ENCODE measurements at regions not wholly inside any gene's neighbourhood (a gene's known extent, or its start where the extent isn't known, plus 50 kb on each side); places are given as distances from the start of the nearest gene placed in this dataset.
A peak's percentile ranks its signal among the peaks of the same experiment; 100 is the strongest.

DNA sequence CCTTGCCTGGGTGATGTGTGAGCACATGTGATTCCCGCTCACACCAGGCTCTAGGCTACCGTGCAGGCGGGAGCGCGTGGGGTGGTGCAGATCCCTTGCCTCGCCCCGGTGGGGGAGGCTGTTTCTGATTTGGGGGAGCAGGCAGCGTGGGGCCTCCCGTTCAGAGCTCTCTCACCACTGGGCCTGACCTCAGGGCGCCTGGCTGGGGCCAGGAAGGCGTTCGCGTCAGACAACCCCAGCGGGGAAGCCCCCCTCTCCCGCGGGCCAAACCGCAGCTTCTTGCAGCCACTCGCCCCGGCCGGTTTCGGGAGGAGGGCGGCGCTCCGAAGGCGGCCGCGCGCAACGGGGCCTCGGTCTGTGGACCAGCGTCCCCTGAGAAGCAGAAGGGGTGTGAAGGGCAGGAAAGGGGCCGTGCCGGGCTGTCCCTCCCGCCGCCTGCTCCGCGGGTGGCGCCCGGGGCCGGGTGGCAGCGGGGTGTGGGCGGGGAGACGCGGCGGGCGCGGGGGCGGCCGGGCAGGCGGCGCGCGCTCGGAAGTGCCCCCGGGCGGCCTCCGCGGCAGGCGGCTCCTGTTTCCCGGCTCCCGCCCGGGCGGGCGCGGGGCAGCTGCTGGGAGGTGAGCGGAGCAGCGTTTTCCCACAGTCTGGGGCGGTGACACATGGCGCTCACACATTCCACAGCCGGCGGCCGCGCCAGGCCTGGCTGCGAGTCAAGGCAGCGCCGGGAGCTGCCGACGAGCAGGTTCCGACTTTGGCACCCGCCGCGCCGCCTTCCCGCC lies 65.1 kb upstream of the HES1 start:
- POLR2A ChIA-PET (ENCODE audit: low non-redundant PET) = interaction anchor here (0.6 to 1.2 kb wide), 2 partner anchors 12 to 64 kb away, joined by 3 to 7 read pairs; no protein-coding TSS in a partner anchor
- CTCF ChIA-PET = interaction anchor here (0.6 to 1.4 kb wide), 7 partner anchors 13 to 392 kb away, joined by 3 to 9 read pairs (median 4); no protein-coding TSS in a partner anchor
- DNase-seq (ENCODE audit: low spot score) = peak; percentile 91
- H3K27ac ChIP-seq = peak overlapping the region; percentile 94
- TF ChIP-seq, protein P1, sequence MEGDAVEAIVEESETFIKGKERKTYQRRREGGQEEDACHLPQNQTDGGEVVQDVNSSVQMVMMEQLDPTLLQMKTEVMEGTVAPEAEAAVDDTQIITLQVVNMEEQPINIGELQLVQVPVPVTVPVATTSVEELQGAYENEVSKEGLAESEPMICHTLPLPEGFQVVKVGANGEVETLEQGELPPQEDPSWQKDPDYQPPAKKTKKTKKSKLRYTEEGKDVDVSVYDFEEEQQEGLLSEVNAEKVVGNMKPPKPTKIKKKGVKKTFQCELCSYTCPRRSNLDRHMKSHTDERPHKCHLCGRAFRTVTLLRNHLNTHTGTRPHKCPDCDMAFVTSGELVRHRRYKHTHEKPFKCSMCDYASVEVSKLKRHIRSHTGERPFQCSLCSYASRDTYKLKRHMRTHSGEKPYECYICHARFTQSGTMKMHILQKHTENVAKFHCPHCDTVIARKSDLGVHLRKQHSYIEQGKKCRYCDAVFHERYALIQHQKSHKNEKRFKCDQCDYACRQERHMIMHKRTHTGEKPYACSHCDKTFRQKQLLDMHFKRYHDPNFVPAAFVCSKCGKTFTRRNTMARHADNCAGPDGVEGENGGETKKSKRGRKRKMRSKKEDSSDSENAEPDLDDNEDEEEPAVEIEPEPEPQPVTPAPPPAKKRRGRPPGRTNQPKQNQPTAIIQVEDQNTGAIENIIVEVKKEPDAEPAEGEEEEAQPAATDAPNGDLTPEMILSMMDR (conservative IDR thresholded peaks at IDR 0.05; ENCODE audit: low read depth) = no peak

DNA sequence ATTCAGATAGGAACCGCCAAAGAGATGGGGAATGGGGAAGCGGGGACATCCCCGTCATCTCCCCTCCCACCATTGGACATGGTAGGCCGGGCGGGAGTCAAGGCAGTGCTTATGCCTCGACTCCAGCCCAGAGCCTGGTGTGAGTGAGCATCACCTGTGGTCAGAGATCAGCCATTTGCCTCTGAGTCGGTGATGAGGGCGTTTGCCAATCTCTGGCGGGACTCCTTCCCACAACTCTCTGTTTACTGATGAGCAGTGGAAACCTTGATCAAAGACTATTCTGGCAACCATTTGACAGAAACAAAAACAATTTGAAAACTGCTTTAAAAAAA lies 63.9 kb upstream of the HES1 start:
- peak overlapping the region; percentile 94 for H3K27ac ChIP-seq
- TF ChIP-seq, protein P1 (conservative IDR thresholded peaks at IDR 0.05; ENCODE audit: low read depth) = no peak
- ChIA-PET CTCF (interaction anchor here (0.6 to 1.4 kb wide), 3 partner anchors 14 to 327 kb away, joined by 3 to 9 read pairs (median 5); no protein-coding TSS in a partner anchor), POLR2A (ENCODE audit: low non-redundant PET) (no interaction called here)
- DNase-seq (ENCODE audit: low spot score) = no peak

DNA sequence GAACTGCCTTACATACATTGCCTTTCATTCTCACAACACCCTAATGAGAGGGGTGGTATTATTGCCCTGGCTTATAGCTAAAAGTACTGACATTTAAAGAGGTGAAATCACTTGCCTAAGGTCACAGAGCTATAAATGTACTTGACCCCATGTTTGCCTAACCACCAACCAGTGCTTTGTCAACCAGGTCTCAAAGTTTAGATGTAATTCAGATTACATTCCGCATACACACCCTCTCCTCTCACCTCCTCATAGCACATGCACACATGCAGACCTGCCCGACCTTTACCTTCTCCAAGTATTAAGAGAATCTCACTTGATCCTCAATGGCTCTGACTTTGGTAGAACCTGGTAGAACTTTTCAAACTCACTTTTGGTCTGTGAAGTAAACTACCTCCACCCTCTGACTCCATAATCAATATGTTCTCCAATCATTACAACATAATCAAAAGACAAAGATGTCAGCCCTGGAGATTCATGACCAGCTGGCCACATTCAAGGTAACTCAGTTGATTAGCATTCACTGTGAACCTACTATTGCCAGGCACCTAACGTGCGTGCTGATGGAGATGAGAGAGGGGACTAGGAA lies 63.2 kb upstream of the HES1 start:
- DNase-seq (ENCODE audit: low spot score) = no peak
- ChIA-PET POLR2A (ENCODE audit: low non-redundant PET) (no interaction called here), CTCF (interaction anchor here (0.6 kb wide), 1 partner anchor 328 kb away, joined by 3 read pairs; no protein-coding TSS in a partner anchor)
- TF ChIP-seq, protein P1 (conservative IDR thresholded peaks at IDR 0.05; ENCODE audit: low read depth) = no peak
- peak overlapping the region; percentile 94; the same call in 1 of the 2 replicates for H3K27ac ChIP-seq

GRCh38 chr3:194073926-194074325 lies 62.0 kb upstream of the HES1 start:
- no peak for DNase-seq (ENCODE audit: low spot score)
- POLR2A ChIA-PET (ENCODE audit: low non-redundant PET) = no interaction called here
- TF ChIP-seq, protein P1 (conservative IDR thresholded peaks at IDR 0.05; ENCODE audit: low read depth) = no peak
- no peak overlapping the region for H3K27ac ChIP-seq
- CTCF ChIA-PET = interaction anchor here (1.0 kb wide), 1 partner anchor 69 kb away, joined by 4 read pairs; no protein-coding TSS in a partner anchor

DNA sequence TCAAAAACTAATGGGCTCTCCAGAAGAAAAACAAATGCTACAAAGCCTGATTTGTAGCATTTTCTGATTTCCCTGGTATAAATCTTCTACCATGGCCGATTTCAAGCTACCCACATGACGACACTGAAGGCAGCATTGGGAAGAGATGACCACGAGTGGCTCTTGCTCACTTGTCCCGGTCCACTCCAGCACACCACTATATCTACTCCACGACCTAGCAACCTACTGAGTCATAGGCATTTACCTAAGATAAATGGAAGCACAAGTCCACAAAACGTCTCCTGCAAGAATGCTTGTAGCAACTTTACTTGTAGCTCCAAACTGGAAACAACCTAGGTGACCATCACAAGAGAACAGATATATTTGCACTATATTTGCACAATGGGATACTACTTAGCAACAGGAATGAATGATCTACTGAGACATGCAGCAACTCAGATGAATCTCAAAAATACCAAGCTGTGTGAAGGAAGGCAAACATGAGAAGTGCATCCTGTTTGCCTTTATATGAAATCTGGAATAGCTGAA lies 60.8 kb upstream of the HES1 start:
- POLR2A ChIA-PET (ENCODE audit: low non-redundant PET) = no interaction called here
- DNase-seq (ENCODE audit: low spot score) = no peak
- no peak overlapping the region for H3K27ac ChIP-seq
- CTCF ChIA-PET = interaction anchor here (0.7 to 1.0 kb wide), 2 partner anchors 15 to 70 kb away, joined by 3 to 4 read pairs; no protein-coding TSS in a partner anchor
- TF ChIP-seq, protein P1 (conservative IDR thresholded peaks at IDR 0.05; ENCODE audit: low read depth) = no peak

DNA sequence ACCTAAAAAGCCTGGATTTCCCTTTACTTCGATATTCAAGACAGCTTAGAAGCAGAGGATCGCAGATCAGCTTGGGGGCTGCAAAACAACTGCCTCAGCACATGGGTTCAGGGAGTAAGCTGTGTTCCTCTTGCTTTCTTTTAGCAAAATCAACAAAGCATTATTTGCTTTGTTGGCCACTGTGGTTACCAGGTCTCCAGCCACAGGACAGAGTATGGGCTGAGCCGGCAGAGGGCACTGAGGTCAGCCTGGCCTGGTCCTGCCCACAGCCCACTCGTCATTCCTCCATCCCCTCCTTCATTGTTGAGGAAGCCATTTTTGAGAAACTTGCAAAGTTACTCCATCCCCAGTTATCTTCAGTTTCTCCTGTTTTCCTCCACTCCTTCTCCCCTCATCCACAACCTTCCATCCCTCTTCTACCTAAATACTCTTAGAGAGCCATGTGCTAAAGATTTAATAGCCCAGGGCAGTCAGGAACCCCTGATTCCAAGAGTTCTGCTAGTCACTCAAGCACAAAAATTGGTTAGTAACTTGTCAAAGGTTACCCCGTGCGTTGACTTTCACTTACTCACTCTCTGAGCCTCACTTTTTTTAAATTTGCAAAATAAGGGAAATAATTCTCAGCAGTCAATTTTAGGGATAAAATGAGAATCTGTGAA lies 60.0 kb upstream of the HES1 start:
- DNase-seq (ENCODE audit: low spot score) = no peak
- CTCF ChIA-PET = interaction anchor here (0.6 to 0.7 kb wide), 2 partner anchors 14 to 287 kb away, joined by 3 read pairs; no protein-coding TSS in a partner anchor
- H3K27ac ChIP-seq = no peak overlapping the region
- TF ChIP-seq, protein P1 (conservative IDR thresholded peaks at IDR 0.05; ENCODE audit: low read depth) = no peak
- POLR2A ChIA-PET (ENCODE audit: low non-redundant PET) = no interaction called here

Measured in RWPE1 (cell line).